Liver (tissue), 3 donors: ENCODE measurements at regions not wholly inside any gene's neighbourhood (a gene's known extent, or its start where the extent isn't known, plus 50 kb on each side); places are given as distances from the start of the nearest gene placed in this dataset.

Source experiments
- ATF3 ChIP-seq: IDR thresholded peaks from 2 replicates; pipeline ENCODE4 v1.6.1; 2016; ENCODE audit warnings: antibody characterized with exemption
- CTCF ChIP-seq: fragments of 150-350 bp; IDR thresholded peaks from 2 replicates; pipeline ENCODE4 v1.5.1; 2017; ENCODE audit warnings: improper control_type of control experiment, low read depth, low read length; ENCODE audit not compliant: missing input control
- FOXA1 ChIP-seq: IDR thresholded peaks from 2 replicates; pipeline ENCODE4 v1.6.1; 2016; ENCODE audit warnings: antibody characterized with exemption
- GABPA ChIP-seq, 2 donors: IDR thresholded peaks in 1 of 2; conservative IDR thresholded peaks in 1 of 2; 2 replicates each; pipeline ENCODE4 v1.6.1; 2016; ENCODE audit warnings: antibody characterized with exemption in 2 of 2, mild to moderate bottlenecking in 1 of 2, moderate library complexity in 1 of 2
- MAX ChIP-seq: IDR thresholded peaks from 2 replicates; pipeline ENCODE4 v1.6.1; 2016; ENCODE audit warnings: antibody characterized with exemption
- NR2F2 ChIP-seq: IDR thresholded peaks from 2 replicates; pipeline ENCODE4 v1.6.1; 2016; ENCODE audit warnings: antibody characterized with exemption
- REST ChIP-seq: IDR thresholded peaks from 2 replicates; pipeline ENCODE4 v1.6.1; 2016; ENCODE audit warnings: antibody characterized with exemption, mild to moderate bottlenecking
- RXRA ChIP-seq, 2 donors: IDR thresholded peaks; 2 replicates each; pipeline ENCODE4 v1.6.1; 2017 to 2018; ENCODE audit warnings: antibody characterized with exemption in 2 of 2, mild to moderate bottlenecking in 1 of 2
- SP1 ChIP-seq: IDR thresholded peaks from 2 replicates; pipeline ENCODE4 v1.6.1; 2018; ENCODE audit warnings: antibody characterized with exemption, mild to moderate bottlenecking
- TAF1 ChIP-seq: conservative IDR thresholded peaks from 2 replicates; pipeline ENCODE4 v1.6.1; 2016; ENCODE audit warnings: antibody characterized with exemption, mild to moderate bottlenecking
- YY1 ChIP-seq: IDR thresholded peaks from 2 replicates; pipeline ENCODE4 v1.6.1; 2016; ENCODE audit warnings: antibody characterized with exemption, mild to moderate bottlenecking
- donor health status: healthy.
- donor health status: healthy.

- no peak for TF ChIP-seq CTCF
- no peak for TF ChIP-seq ATF3
- no peak for TF ChIP-seq SP1
- no peak for TF ChIP-seq MAX
- TF ChIP-seq TAF1: no peak
- no peak for TF ChIP-seq RXRA (IDR thresholded peaks at IDR 0.05)
- TF ChIP-seq GABPA (IDR thresholded peaks at IDR 0.05 in 1 of 2, conservative IDR thresholded peaks at IDR 0.05 in 1 of 2): no peak
- no peak for TF ChIP-seq NR2F2
- TF ChIP-seq YY1: no peak
- TF ChIP-seq FOXA1: no peak
- TF ChIP-seq REST: no peak
Observed at GRCh38 chr7:142586611-142587010, 162.7 kb upstream of the PRSS1 start.
